OCI-LY1 (cell line): ENCODE measurements at regions not wholly inside any gene's neighbourhood (a gene's known extent, or its start where the extent isn't known, plus 50 kb on each side); places are given as distances from the start of the nearest gene placed in this dataset.
"Not testable (repeated sequence)": the region's sequence is repeated elsewhere in the genome, so short reads cannot be mapped to it uniquely, and the experiment has no call there.

Experiments
- H2AFZ ChIP-seq: fragments of 200-600 bp; sonication (generic), shearing (Covaris generic); 2 replicates; pipeline ENCODE4 v1.6.0; 2014; ENCODE audit warnings: antibody characterized with exemption, mild to moderate bottlenecking, low read length
- H3F3A ChIP-seq: fragments of 200-600 bp; sonication (generic), shearing (Covaris generic); 2 replicates; pipeline ENCODE4 v1.6.0; 2014; ENCODE audit warnings: mild to moderate bottlenecking, antibody characterized with exemption, low read length, moderate library complexity; ENCODE audit not compliant: insufficient read depth
- H3K27ac ChIP-seq: fragments of 200-600 bp; sonication (generic); 2 replicates; pipeline ENCODE4 v1.5.1; 2014; ENCODE audit warnings: low read length, mixed run types, mild to moderate bottlenecking, low read depth; ENCODE audit not compliant: poor library complexity, severe bottlenecking
- H3K27me3 ChIP-seq: fragments of 200-600 bp; sonication (generic); 2 replicates; pipeline ENCODE4 v1.6.0; 2014; ENCODE audit warnings: antibody characterized with exemption, mild to moderate bottlenecking, low read length, moderate library complexity; ENCODE audit not compliant: insufficient read depth
- H3K36me3 ChIP-seq: fragments of 200-600 bp; sonication (generic); 2 replicates; pipeline ENCODE4 v1.6.1; 2014; ENCODE audit warnings: mild to moderate bottlenecking, antibody characterized with exemption, low read length, moderate library complexity, mixed read lengths; ENCODE audit not compliant: insufficient read depth
- H3K4me1 ChIP-seq: fragments of 200-600 bp; sonication (generic); 2 replicates; pipeline ENCODE4 v1.5.1; 2014; ENCODE audit warnings: mild to moderate bottlenecking, low read length, moderate library complexity; ENCODE audit not compliant: insufficient read depth, severe bottlenecking
- H3K4me2 ChIP-seq: fragments of 200-600 bp; sonication (generic), shearing (Covaris generic); 2 replicates; pipeline ENCODE4 v1.6.1; 2014; ENCODE audit warnings: low read length
- H3K4me3 ChIP-seq: fragments of 200-600 bp; sonication (generic); 2 replicates; pipeline ENCODE4 v1.5.1; 2014; ENCODE audit warnings: low read length, low read depth, mild to moderate bottlenecking, mixed read lengths; ENCODE audit not compliant: poor library complexity, severe bottlenecking
- H3K79me2 ChIP-seq: fragments of 200-600 bp; shearing (Covaris generic); 2 replicates; pipeline ENCODE4 v1.6.1; 2016; ENCODE audit warnings: mixed run types, low read length, mixed read lengths; ENCODE audit not compliant: insufficient read depth
- H3K9ac ChIP-seq: fragments of 200-600 bp; sonication (generic), shearing (Covaris generic); 2 replicates; pipeline ENCODE4 v1.6.1; 2014; ENCODE audit warnings: mild to moderate bottlenecking, low read length, mixed read lengths
- H3K9me2 ChIP-seq: fragments of 200-600 bp; sonication (generic), shearing (Covaris generic); 2 replicates; pipeline ENCODE4 v1.6.1; 2014; ENCODE audit warnings: low read depth, mild to moderate bottlenecking, low read length, mixed read lengths
- H3K9me3 ChIP-seq: fragments of 200-600 bp; shearing (Covaris generic); 2 replicates; pipeline ENCODE4 v1.6.1; 2014; ENCODE audit warnings: low read length, mixed read lengths
- H4K20me1 ChIP-seq: fragments of 200-600 bp; sonication (generic), shearing (Covaris generic); 2 replicates; pipeline ENCODE4 v1.6.0; 2016; ENCODE audit warnings: mild to moderate bottlenecking, low read length; ENCODE audit not compliant: insufficient read depth
- CTCF ChIP-seq: fragments of 200-600 bp; sonication (generic), shearing (Covaris generic); IDR thresholded peaks from 2 replicates; pipeline ENCODE4 v1.5.1; 2017; ENCODE audit warnings: mild to moderate bottlenecking, antibody characterized with exemption, low read length, moderate library complexity, mixed read lengths
- EZH2 ChIP-seq: fragments of 200-600 bp; sonication (generic), shearing (Covaris generic); IDR thresholded peaks from 2 replicates; pipeline ENCODE4 v1.8.0; 2017; ENCODE audit warnings: borderline replicate concordance, mixed run types, mild to moderate bottlenecking, antibody characterized with exemption, low read length, moderate library complexity, mixed read lengths

- Histone ChIP-seq H3K36me3 (no peaks in the 10 kb centered on the region), H3K9me2 (no peaks in the 10 kb centered on the region), H3K9ac (no peak overlapping the region), H4K20me1 (no peaks in the 10 kb centered on the region), H3K27me3 (no peaks in the 10 kb centered on the region), H3K4me1 (peaks cover 32% of the 10 kb centered on the region), H3K4me3 (no peak overlapping the region), H3K4me2 (no peak overlapping the region), H2AFZ (no peak overlapping the region), H3K27ac (no peak overlapping the region), H3F3A (no peaks in the 10 kb centered on the region), H3K9me3 (no peaks in the 10 kb centered on the region), H3K79me2 (no peaks in the 10 kb centered on the region)
- no peak for TF ChIP-seq EZH2
- no peak for TF ChIP-seq CTCF
Observed at GRCh38 chr5:143634689-143635088, 177.3 kb upstream of the HMHB1 start.

- Histone ChIP-seq H4K20me1 (no peaks in the 10 kb centered on the region), H3K4me3 (no peak overlapping the region), H3F3A (no peaks in the 10 kb centered on the region), H3K27me3 (no peaks in the 10 kb centered on the region), H3K27ac (peak overlapping the region; percentile 23), H3K36me3 (no peaks in the 10 kb centered on the region), H3K79me2 (no peaks in the 10 kb centered on the region), H3K9me3 (no peaks in the 10 kb centered on the region), H3K4me1 (peaks cover 37% of the 10 kb centered on the region), H2AFZ (peak overlapping the region; percentile 52; the same call in 1 of the 2 replicates), H3K9me2 (no peaks in the 10 kb centered on the region), H3K4me2 (no peak overlapping the region), H3K9ac (no peak overlapping the region)
- TF ChIP-seq CTCF (no peak), EZH2 (no peak)
Observed at GRCh38 chr5:143629871-143630659, 181.9 kb upstream of the HMHB1 start.

- not testable (repeated sequence) for H3K4me2 ChIP-seq
Observed at GRCh38 chr5:143625048-143625447, 186.9 kb upstream of the HMHB1 start.

GRCh38 chr5:143624465-143624864, 187.5 kb upstream of the HMHB1 start:
- no peaks in the 10 kb centered on the region for H3K79me2 ChIP-seq
- 0 out of 2 replicates have a peak overlapping the region, but pooled peaks have one; percentile 46 for H2AFZ ChIP-seq
- no peak overlapping the region for H3K4me2 ChIP-seq
- no peak overlapping the region for H3K27ac ChIP-seq
- H3K4me1 ChIP-seq = peaks cover 27% of the 10 kb centered on the region
- H3K9me3 ChIP-seq = no peaks in the 10 kb centered on the region
- H3K4me3 ChIP-seq = no peak overlapping the region
- no peaks in the 10 kb centered on the region for H3K9me2 ChIP-seq
- TF ChIP-seq EZH2 (no peak), CTCF (no peak)
- H3F3A ChIP-seq = no peaks in the 10 kb centered on the region
- H4K20me1 ChIP-seq = no peaks in the 10 kb centered on the region
- no peaks in the 10 kb centered on the region for H3K36me3 ChIP-seq
- H3K27me3 ChIP-seq = no peaks in the 10 kb centered on the region
- no peak overlapping the region for H3K9ac ChIP-seq

More at GRCh38 chr5:143625048-143625447, 186.9 kb upstream of the HMHB1 start:
- not testable (repeated sequence) for H2AFZ ChIP-seq, H4K20me1 ChIP-seq, H3K9me2 ChIP-seq, H3F3A ChIP-seq, H3K79me2 ChIP-seq, H3K4me3 ChIP-seq, H3K9ac ChIP-seq, H3K27ac ChIP-seq, H3K36me3 ChIP-seq, H3K27me3 ChIP-seq, H3K9me3 ChIP-seq
- H3K4me1 ChIP-seq = peaks cover 32% of the 10 kb centered on the region
